GM23338 (cell line): ENCODE measurements at regions not wholly inside any gene's neighbourhood (a gene's known extent, or its start where the extent isn't known, plus 50 kb on each side); places are given as distances from the start of the nearest gene placed in this dataset.

Source experiments
- ATAC-seq: fragments of 200-7000 bp; cut with Tn5 transposase; 3 replicates; pipeline ENCODE4 v1.9.1; 2020
- DNase-seq: peaks from one replicate; pipeline ENCODE4 v3.0.0-alpha.2; 2015; ENCODE audit warnings: low spot score
- H2AFZ ChIP-seq: fragments of 200-600 bp; sonication (generic); 2 replicates; pipeline ENCODE4 v1.8.0; 2016; ENCODE audit warnings: antibody characterized with exemption, mild to moderate bottlenecking, moderate library complexity
- H3F3A ChIP-seq: fragments of 200-600 bp; sonication (generic); replicated peaks from 2 replicates; pipeline ENCODE4 v1.8.0; 2017; ENCODE audit warnings: antibody characterized with exemption, mixed run types, low read depth
- H3K27ac ChIP-seq: fragments of 200-600 bp; sonication (generic); 2 replicates; pipeline ENCODE4 v1.6.1; 2016; ENCODE audit warnings: low read depth
- H3K27me3 ChIP-seq: fragments of 200-600 bp; sonication (generic); 2 replicates; pipeline ENCODE4 v1.8.0; 2016; ENCODE audit warnings: mild to moderate bottlenecking, mixed run types, moderate library complexity; ENCODE audit not compliant: insufficient read depth
- H3K36me3 ChIP-seq: fragments of 200-600 bp; sonication (generic); 2 replicates; pipeline ENCODE4 v1.8.0; 2016; ENCODE audit warnings: mild to moderate bottlenecking; ENCODE audit not compliant: insufficient read depth
- H3K4me1 ChIP-seq: fragments of 200-600 bp; sonication (generic); 2 replicates; pipeline ENCODE4 v1.8.0; 2016; ENCODE audit warnings: mild to moderate bottlenecking, moderate library complexity; ENCODE audit not compliant: insufficient read depth
- H3K4me2 ChIP-seq: fragments of 200-600 bp; sonication (generic); 2 replicates; pipeline ENCODE4 v1.7.1; 2017; ENCODE audit warnings: mixed run types
- H3K4me3 ChIP-seq: fragments of 200-600 bp; sonication (generic); 2 replicates; pipeline ENCODE4 v1.6.1; 2016; ENCODE audit warnings: mixed run types
- H3K79me2 ChIP-seq: fragments of 200-600 bp; sonication (generic); replicated peaks from 2 replicates; pipeline ENCODE4 v1.8.0; 2017; ENCODE audit warnings: mild to moderate bottlenecking; ENCODE audit not compliant: insufficient read depth
- H3K9me2 ChIP-seq: fragments of 200-600 bp; sonication (generic); 2 replicates; pipeline ENCODE4 v1.8.0; 2017; ENCODE audit not compliant: insufficient read depth
- H4K20me1 ChIP-seq: fragments of 200-600 bp; sonication (generic); replicated peaks from 2 replicates; pipeline ENCODE4 v1.8.0; 2017; ENCODE audit warnings: mild to moderate bottlenecking; ENCODE audit not compliant: insufficient read depth
- H3K27ac Mint-ChIP-seq: 2 replicates; pipeline ENCODE4 v1.8.0; 2020; ENCODE audit warnings: inconsistent platforms, mild to moderate bottlenecking, moderate library complexity, mixed read lengths
- H3K27me3 Mint-ChIP-seq: 3 replicates; pipeline ENCODE4 v1.8.0; 2022; ENCODE audit warnings: low read depth, mild to moderate bottlenecking, moderate library complexity, mixed read lengths, inconsistent platforms; ENCODE audit not compliant: insufficient read depth, poor library complexity
- H3K36me3 Mint-ChIP-seq: 3 replicates; pipeline ENCODE4 v1.8.0; 2021; ENCODE audit warnings: low read depth, mild to moderate bottlenecking, inconsistent platforms, moderate library complexity, mixed read lengths
- H3K4me1 Mint-ChIP-seq: 3 replicates; pipeline ENCODE4 v1.8.0; 2020; ENCODE audit warnings: mild to moderate bottlenecking, inconsistent platforms, mixed read lengths
- H3K4me3 Mint-ChIP-seq: 3 replicates; pipeline ENCODE4 v1.8.0; 2021; ENCODE audit warnings: moderate library complexity, mild to moderate bottlenecking, inconsistent platforms, mixed read lengths
- H3K9me3 Mint-ChIP-seq: 3 replicates; pipeline ENCODE4 v1.8.0; 2020; ENCODE audit warnings: moderate library complexity, mild to moderate bottlenecking, inconsistent platforms, mixed read lengths
- CREB1 ChIP-seq: fragments of 250-450 bp; sonication (Bioruptor Pico); IDR thresholded peaks from 2 replicates; pipeline ENCODE4 v1.5.0; 2020; ENCODE audit warnings: low read depth, mild to moderate bottlenecking, moderate library complexity
- ETS1 ChIP-seq: IDR thresholded peaks from 2 replicates; pipeline ENCODE4 v1.6.1; 2016; ENCODE audit warnings: antibody characterized with exemption
- EZH2 ChIP-seq: fragments of 200-600 bp; sonication (generic); IDR thresholded peaks from one replicate; pipeline ENCODE4 v1.8.0; 2017; ENCODE audit warnings: antibody characterized with exemption, mild to moderate bottlenecking, low read depth; ENCODE audit not compliant: unreplicated experiment
- EZH2phosphoT487 ChIP-seq: fragments of 200-600 bp; sonication (generic); IDR thresholded peaks from one replicate; pipeline ENCODE4 v1.8.1; 2018; ENCODE audit warnings: antibody characterized with exemption; ENCODE audit not compliant: unreplicated experiment
- JUNB ChIP-seq: IDR thresholded peaks from one replicate; pipeline ENCODE4 v1.6.1; 2016; ENCODE audit warnings: antibody characterized with exemption; ENCODE audit not compliant: unreplicated experiment
- NANOG ChIP-seq: IDR thresholded peaks from 2 replicates; pipeline ENCODE4 v1.6.1; 2016; ENCODE audit warnings: antibody characterized with exemption, borderline replicate concordance
- POLR2AphosphoS5 ChIP-seq: IDR thresholded peaks from 2 replicates; pipeline ENCODE4 v1.6.1; 2016; ENCODE audit warnings: antibody characterized with exemption, low read depth
- STAT1 ChIP-seq: IDR thresholded peaks from one replicate; pipeline ENCODE4 v1.6.1; 2016; ENCODE audit warnings: antibody characterized with exemption; ENCODE audit not compliant: unreplicated experiment
- ZNF114 ChIP-seq: fragments of 250-450 bp; sonication (Bioruptor Pico); IDR thresholded peaks from 2 replicates; pipeline ENCODE4 v1.5.0; 2020; ENCODE audit warnings: mild to moderate bottlenecking, moderate library complexity
- ZNF331 ChIP-seq: fragments of 250-450 bp; sonication (Bioruptor Pico); IDR thresholded peaks from 2 replicates; pipeline ENCODE4 v1.5.0; 2020; ENCODE audit warnings: low read depth, mild to moderate bottlenecking, moderate library complexity
- ZNF462 ChIP-seq: fragments of 250-450 bp; sonication (Bioruptor Pico); IDR thresholded peaks from 2 replicates; pipeline ENCODE4 v1.5.0; 2020; ENCODE audit warnings: mild to moderate bottlenecking, moderate library complexity
- TF ChIP-seq, protein P1 (sequence below): IDR thresholded peaks from one replicate; pipeline ENCODE4 v1.6.1; 2018; ENCODE audit warnings: antibody characterized with exemption; ENCODE audit not compliant: unreplicated experiment
- TF ChIP-seq, protein P2 (sequence below), 2 experiments: fragments of 200-600 bp in 1 of 2; sonication (generic) in 1 of 2; conservative IDR thresholded peaks; 2 replicates each; pipeline versions ENCODE4 v1.5.1 to v1.6.1; 2016 to 2017; ENCODE audit warnings: antibody characterized with exemption in 2 of 2, low read depth in 2 of 2, mild to moderate bottlenecking in 2 of 2, moderate library complexity in 1 of 2

DNA sequence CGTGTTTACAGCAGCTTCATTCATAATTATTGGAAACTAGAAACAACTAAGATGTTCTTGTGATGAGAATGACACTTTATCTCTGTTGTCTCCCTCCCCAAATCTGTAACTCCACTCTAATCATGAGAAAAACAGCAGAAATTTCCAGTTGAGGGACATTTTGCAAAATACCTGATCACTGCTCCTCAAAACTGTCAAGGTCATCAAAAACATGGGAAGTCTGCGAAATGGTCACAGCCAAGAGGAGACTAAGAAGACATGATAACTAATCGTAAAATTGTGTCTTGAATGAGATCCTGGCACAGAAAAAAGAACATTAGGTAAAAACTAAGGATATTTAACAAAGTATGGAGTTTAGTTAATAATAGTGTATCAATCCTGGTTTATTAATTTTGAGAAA, 204.2 kb downstream of the CYLD start (continued):
- TF ChIP-seq, protein P1, sequence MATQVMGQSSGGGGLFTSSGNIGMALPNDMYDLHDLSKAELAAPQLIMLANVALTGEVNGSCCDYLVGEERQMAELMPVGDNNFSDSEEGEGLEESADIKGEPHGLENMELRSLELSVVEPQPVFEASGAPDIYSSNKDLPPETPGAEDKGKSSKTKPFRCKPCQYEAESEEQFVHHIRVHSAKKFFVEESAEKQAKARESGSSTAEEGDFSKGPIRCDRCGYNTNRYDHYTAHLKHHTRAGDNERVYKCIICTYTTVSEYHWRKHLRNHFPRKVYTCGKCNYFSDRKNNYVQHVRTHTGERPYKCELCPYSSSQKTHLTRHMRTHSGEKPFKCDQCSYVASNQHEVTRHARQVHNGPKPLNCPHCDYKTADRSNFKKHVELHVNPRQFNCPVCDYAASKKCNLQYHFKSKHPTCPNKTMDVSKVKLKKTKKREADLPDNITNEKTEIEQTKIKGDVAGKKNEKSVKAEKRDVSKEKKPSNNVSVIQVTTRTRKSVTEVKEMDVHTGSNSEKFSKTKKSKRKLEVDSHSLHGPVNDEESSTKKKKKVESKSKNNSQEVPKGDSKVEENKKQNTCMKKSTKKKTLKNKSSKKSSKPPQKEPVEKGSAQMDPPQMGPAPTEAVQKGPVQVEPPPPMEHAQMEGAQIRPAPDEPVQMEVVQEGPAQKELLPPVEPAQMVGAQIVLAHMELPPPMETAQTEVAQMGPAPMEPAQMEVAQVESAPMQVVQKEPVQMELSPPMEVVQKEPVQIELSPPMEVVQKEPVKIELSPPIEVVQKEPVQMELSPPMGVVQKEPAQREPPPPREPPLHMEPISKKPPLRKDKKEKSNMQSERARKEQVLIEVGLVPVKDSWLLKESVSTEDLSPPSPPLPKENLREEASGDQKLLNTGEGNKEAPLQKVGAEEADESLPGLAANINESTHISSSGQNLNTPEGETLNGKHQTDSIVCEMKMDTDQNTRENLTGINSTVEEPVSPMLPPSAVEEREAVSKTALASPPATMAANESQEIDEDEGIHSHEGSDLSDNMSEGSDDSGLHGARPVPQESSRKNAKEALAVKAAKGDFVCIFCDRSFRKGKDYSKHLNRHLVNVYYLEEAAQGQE = no peak
- TF ChIP-seq ZNF331 (CRISPR knock-in tag) (no peak), JUNB (no peak), NANOG (no peak), ZNF462 (CRISPR knock-in tag) (no peak)

- Histone ChIP-seq H3K4me1 (no peaks in the 10 kb centered on the region), H3K79me2 (no peaks in the 10 kb centered on the region), H3K4me2 (no peak overlapping the region), H3K36me3 (no peaks in the 10 kb centered on the region), H3K27ac (no peak overlapping the region), H2AFZ (no peak overlapping the region), H3K9me2 (0 out of 2 replicates have a peak, but pooled peaks cover 3% of the 10 kb centered on the region), H3K27me3 (no peaks in the 10 kb centered on the region), H4K20me1 (no peaks in the 10 kb centered on the region), H3F3A (no peaks in the 10 kb centered on the region), H3K4me3 (no peak overlapping the region)
- H3K9me3 Mint-ChIP-seq = no peaks in the 10 kb centered on the region
- H3K36me3 Mint-ChIP-seq = no peaks in the 10 kb centered on the region
- no peak for ATAC-seq
- no peak overlapping the region for H3K27ac Mint-ChIP-seq
- H3K27me3 Mint-ChIP-seq = peaks cover 3% of the 10 kb centered on the region
- H3K4me1 Mint-ChIP-seq = peaks cover 6% of the 10 kb centered on the region
- no peak for DNase-seq
- no peak overlapping the region for H3K4me3 Mint-ChIP-seq
- TF ChIP-seq EZH2 (no peak), STAT1 (no peak), CREB1 (no peak), ETS1 (no peak), ZNF114 (CRISPR knock-in tag) (no peak), EZH2phosphoT487 (no peak), NANOG (no peak), POLR2AphosphoS5 (no peak), ZNF331 (CRISPR knock-in tag) (no peak)
- TF ChIP-seq, protein P2, sequence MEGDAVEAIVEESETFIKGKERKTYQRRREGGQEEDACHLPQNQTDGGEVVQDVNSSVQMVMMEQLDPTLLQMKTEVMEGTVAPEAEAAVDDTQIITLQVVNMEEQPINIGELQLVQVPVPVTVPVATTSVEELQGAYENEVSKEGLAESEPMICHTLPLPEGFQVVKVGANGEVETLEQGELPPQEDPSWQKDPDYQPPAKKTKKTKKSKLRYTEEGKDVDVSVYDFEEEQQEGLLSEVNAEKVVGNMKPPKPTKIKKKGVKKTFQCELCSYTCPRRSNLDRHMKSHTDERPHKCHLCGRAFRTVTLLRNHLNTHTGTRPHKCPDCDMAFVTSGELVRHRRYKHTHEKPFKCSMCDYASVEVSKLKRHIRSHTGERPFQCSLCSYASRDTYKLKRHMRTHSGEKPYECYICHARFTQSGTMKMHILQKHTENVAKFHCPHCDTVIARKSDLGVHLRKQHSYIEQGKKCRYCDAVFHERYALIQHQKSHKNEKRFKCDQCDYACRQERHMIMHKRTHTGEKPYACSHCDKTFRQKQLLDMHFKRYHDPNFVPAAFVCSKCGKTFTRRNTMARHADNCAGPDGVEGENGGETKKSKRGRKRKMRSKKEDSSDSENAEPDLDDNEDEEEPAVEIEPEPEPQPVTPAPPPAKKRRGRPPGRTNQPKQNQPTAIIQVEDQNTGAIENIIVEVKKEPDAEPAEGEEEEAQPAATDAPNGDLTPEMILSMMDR (conservative IDR thresholded peaks at IDR 0.05; ENCODE audit: low read depth in 2 of 2) = no peak
These were observed 203.3 kb downstream of the CYLD start for GRCh38 chr16:50945171-50945570.
